Adrenal gland (tissue), 9 donors: ENCODE measurements at regions not wholly inside any gene's neighbourhood (a gene's known extent, or its start where the extent isn't known, plus 50 kb on each side); places are given as distances from the start of the nearest gene placed in this dataset.

Experiments used
- DNase-seq, 7 donors: peaks; one replicate each; pipeline ENCODE4 v3.0.0-alpha.2; 2019 to 2020
- H3K27ac ChIP-seq, 5 donors: fragments of 200-600 bp; sonication (generic) in 4 of 5; 1 replicate in 3 of 5; 2 replicates in 2 of 5; pipeline versions ENCODE4 v1.5.1 to v1.8.0; 2016 to 2020; ENCODE audit warnings: mild to moderate bottlenecking in 1 of 5
- H3K27me3 ChIP-seq: fragments of 200-600 bp; 2 replicates; pipeline ENCODE4 v1.8.0; 2021
- H3K36me3 ChIP-seq, 2 donors: fragments of 200-600 bp; replicated peaks in 1 of 2; 1 replicate in 1 of 2; 2 replicates in 1 of 2; pipeline versions ENCODE4 v1.5.1 to v1.8.0; 2018 to 2022
- H3K4me1 ChIP-seq, 2 donors: fragments of 200-600 bp; replicated peaks in 1 of 2; 1 replicate in 1 of 2; 2 replicates in 1 of 2; pipeline versions ENCODE4 v1.5.1 to v1.8.0; 2018 to 2021
- H3K4me3 ChIP-seq, 4 donors: fragments of 200-600 bp; sonication (generic) in 3 of 4; one replicate each; pipeline ENCODE4 v1.5.1; 2016 to 2018
- H3K9me3 ChIP-seq, 3 donors: fragments of 200-600 bp; sonication (generic) in 1 of 3; replicated peaks in 1 of 3; 1 replicate in 2 of 3; 2 replicates in 1 of 3; pipeline versions ENCODE4 v1.5.1 to v1.8.0; 2016 to 2021
- CTCF ChIP-seq, 6 experiments: fragments of 450-650 bp in 4 of 6; fragments of 200-600 bp in 2 of 6; sonication (generic) in 1 of 6; IDR thresholded peaks; 1 replicate in 5 of 6; 2 replicates in 1 of 6; pipeline versions ENCODE4 v1.5.1 to v1.8.0; 2016 to 2021; ENCODE audit warnings: antibody characterized with exemption in 6 of 6, mild to moderate bottlenecking in 2 of 6, moderate library complexity in 1 of 6
- POLR2A ChIP-seq, 2 donors: fragments of 450-650 bp; IDR thresholded peaks; one replicate each; pipeline ENCODE4 v1.6.1; 2017; ENCODE audit warnings: antibody characterized with exemption in 2 of 2, mild to moderate bottlenecking in 2 of 2, moderate library complexity in 1 of 2
- WGBS, 4 donors: extraction: QIAGEN DNeasy Blood & Tissue Kit in 2 of 4; methylation state at CpG; one replicate each; pipeline versions ENCODE4 v1.1.5 to v1.1.7; 2013 to 2017; 5-methylcytosine and 5-hydroxymethylcytosine counted together
- intact Hi-C, 2 donors: fragments of 100-400 bp; cut with DNase I; formaldehyde crosslinking; loops; one replicate each; pipeline versions ENCODE4 v1.14.1 to v1.15.0; 2022 to 2023
- donor health status: healthy with polysubstance abuse.
- donor health status: Bipolar disorder and iron deficiency.
- donor health status: DM: yes; HTN: yes; CAD: no.
- donor health status: DM: no; HTN: no; CAD: no.
- donor health status: DM: no; HTN: no; CAD: no.

DNA sequence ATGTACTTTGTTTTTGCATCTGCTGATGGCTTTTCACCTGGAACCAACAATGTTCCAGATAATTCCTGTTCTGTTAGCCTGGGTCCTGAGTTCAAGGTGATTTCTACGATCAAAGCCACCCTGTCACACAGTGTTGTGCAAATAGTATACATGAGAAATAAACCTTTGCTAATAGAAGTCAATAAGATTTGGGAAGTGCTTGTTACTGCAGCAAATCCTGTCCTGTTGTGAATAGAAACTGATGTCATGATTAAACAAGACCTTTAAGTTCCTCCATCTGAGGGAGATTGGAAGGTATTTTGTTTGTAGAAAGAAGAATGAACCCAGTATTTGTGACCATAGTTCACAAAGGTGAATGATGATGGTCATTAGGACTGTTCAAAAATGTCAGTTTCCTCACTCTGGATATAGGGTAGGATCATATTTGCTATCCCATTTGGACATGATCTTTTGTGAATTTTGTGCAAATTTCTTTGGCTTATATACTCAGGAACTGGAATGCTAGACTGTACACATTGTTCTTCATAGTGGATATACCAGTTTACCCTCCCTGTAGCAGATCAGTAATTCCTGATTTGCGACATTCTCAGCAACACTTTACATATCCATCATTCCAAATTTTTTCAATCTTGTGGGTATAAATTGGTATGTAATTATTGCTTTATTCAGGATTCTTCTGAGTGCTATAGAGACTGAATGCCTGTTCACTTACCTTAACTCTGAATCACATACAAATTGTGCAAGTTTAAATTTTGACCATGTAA lies 428.5 kb downstream of the METTL15 start:
- intact Hi-C loops, result no loop called here
- 82 to 95% (median 91%) methylated on average over 2 of the region's 2 CpGs for WGBS, 4 donors
- no peak for TF ChIP-seq POLR2A (IDR thresholded peaks at IDR 0.05)

GRCh38 chr11:28535677-28536076 lies 427.5 kb downstream of the METTL15 start:
- intact Hi-C loops, result no loop called here
- WGBS, 4 donors, result 64 to 77% (median 72%) methylated on average over 2 of the region's 2 CpGs

More for the DNA sequence above, 428.5 kb downstream of the METTL15 start:
- H3K27ac ChIP-seq, result no peak overlapping the region
- no peak overlapping the region for H3K4me3 ChIP-seq
- H3K27me3 ChIP-seq, result no peaks in the 10 kb centered on the region
- H3K9me3 ChIP-seq, result no peaks in the 10 kb centered on the region
- no peak for DNase-seq
- no peaks in the 10 kb centered on the region for H3K4me1 ChIP-seq
- no peaks in the 10 kb centered on the region for H3K36me3 ChIP-seq

DNA sequence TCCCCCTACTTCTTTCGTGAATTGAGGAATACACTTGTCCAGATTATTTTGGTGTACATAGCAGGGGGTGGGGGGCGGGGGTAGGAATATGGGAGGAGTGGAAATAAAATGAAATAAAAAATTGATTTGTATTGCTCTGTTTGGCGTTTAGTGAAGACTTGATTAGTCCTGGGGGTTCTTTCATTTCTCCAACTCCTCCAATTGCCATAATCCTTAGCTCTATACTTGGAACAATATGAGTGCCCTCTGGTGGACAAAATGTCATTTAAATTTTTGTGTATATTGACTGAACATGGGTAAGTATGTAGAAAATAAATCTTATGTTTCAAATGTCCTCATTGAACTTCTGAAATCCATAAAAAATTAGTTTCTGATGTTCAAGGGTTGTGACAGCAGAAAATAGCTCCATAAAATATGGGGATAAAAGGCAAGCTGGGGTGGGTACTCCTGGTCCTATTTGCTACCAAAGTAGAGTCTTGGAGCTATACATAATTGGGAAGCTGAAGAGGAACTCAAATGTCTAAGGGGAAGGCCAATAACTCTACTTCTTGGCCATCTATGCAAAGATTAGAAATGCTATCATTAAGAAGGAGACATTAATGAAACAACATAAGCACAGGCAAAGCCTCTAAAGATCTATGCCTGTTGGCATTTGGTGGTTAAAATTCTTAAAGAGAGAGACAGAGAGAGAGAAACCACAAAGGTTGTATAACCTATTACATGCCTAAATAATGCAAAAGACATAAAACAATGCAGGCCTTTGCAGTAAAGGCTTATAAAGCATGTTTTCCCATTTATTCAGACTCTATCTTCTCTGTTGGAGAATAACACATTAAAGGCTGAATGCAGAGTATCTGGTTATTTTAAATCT lies 421.6 kb downstream of the METTL15 start:
- Histone ChIP-seq H3K27me3 (no peaks in the 10 kb centered on the region), H3K4me1 (no peaks in the 10 kb centered on the region), H3K9me3 (no peaks in the 10 kb centered on the region), H3K27ac (no peak overlapping the region), H3K4me3 (no peak overlapping the region), H3K36me3 (no peaks in the 10 kb centered on the region)
- intact Hi-C loops, result loop anchor here in 1 of 2 donors (5.0 kb wide), 1 partner anchor 832 kb away; no protein-coding TSS in a partner anchor
- DNase-seq, result no peak
- TF ChIP-seq POLR2A (IDR thresholded peaks at IDR 0.05) (no peak), CTCF (IDR thresholded peaks at IDR 0.05) (peak; percentile 39 to 56 (median 42))
- 46 to 49% (median 48%) methylated on average over 3 of the region's 3 CpGs for WGBS, 4 donors

More at GRCh38 chr11:28535677-28536076, 427.5 kb downstream of the METTL15 start:
- H3K9me3 ChIP-seq, result no peaks in the 10 kb centered on the region
- H3K27ac ChIP-seq, result no peak overlapping the region
- H3K27me3 ChIP-seq, result no peaks in the 10 kb centered on the region
- TF ChIP-seq CTCF (IDR thresholded peaks at IDR 0.05) (no peak), POLR2A (IDR thresholded peaks at IDR 0.05) (no peak)
- no peaks in the 10 kb centered on the region for H3K36me3 ChIP-seq
- H3K4me1 ChIP-seq, result no peaks in the 10 kb centered on the region
- DNase-seq, result no peak
- H3K4me3 ChIP-seq, result no peak overlapping the region

DNA sequence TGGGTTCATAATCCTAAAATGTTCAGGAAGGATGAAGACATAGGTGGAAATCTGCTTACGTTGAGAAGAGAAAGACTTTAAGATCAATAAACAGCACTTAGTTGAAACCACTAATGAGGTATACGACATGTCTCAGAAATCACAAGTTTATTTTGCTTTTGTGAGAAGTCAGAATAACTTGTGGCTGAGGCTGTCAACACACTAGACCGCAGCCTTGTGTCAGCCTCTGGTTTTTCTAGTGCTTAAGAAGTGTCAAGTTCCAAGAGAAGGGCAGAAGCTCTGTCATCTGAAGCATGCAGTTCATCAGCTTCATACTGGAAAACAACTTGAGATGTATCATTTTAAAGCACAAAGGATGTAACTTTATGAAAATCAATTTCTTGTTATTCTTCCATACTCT lies 420.9 kb downstream of the METTL15 start:
- H3K27ac ChIP-seq, result no peak overlapping the region
- no peaks in the 10 kb centered on the region for H3K36me3 ChIP-seq
- H3K4me3 ChIP-seq, result no peak overlapping the region
- no peaks in the 10 kb centered on the region for H3K4me1 ChIP-seq
- DNase-seq, result no peak
- no peaks in the 10 kb centered on the region for H3K9me3 ChIP-seq
- WGBS, 4 donors, result 80 to 86% (median 85%) methylated on average over 3 of the region's 3 CpGs
- intact Hi-C loops, result loop anchor here in 1 of 2 donors (5.0 kb wide), 1 partner anchor 832 kb away; no protein-coding TSS in a partner anchor
- TF ChIP-seq CTCF (IDR thresholded peaks at IDR 0.05), result no peak
- no peak for TF ChIP-seq POLR2A (IDR thresholded peaks at IDR 0.05)
- H3K27me3 ChIP-seq, result no peaks in the 10 kb centered on the region
